Right kidney (tissue), 1 donor: ENCODE measurements at regions not wholly inside any gene's neighbourhood (a gene's known extent, or its start where the extent isn't known, plus 50 kb on each side); places are given as distances from the start of the nearest gene placed in this dataset.
A peak's percentile ranks its signal among the peaks of the same experiment; 100 is the strongest.
"Not testable (repeated sequence)": the region's sequence is repeated elsewhere in the genome, so short reads cannot be mapped to it uniquely, and the experiment has no call there.

Experiments
- DNase-seq: peaks from one replicate; pipeline ENCODE4 v3.0.0-alpha.2; 2016

DNA sequence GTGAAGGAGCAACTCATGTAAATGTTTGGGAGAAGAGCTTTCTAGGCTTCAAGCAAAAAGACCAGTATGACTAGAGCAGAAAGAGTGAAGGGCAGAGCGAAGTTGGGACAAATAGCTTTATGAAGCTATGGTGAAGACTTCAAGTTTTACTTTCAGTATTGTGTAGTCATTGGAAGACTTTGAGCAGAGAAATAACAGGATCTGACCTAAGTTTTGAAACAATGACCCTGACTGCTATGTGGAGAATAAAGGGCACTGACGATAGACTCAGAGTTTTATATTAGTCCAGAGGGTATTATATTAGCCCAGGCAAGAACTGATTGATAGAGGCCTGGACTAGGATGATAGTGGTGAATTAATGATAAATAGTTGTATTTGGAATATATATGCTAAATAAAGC lies 187.3 kb downstream of the KTN1 start:
- no peak for DNase-seq

DNA sequence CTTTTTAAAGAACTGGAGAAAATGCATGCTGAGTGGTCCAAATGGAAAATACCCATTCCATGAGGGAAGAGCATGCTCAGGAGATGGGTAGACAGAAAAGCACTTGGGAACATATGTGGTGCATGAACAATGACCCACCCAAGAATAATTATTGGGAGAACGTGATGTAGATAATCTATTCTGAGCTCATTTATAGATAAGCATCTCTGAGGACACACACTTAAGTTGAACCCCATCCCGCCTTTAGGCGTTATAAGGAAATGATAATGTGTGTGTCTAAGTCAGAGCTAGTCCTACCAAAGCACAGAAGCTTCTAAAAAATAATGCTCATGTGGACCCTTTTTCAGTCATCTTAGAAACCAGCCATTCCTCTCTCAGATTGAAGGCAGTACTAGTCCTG lies 189.9 kb downstream of the KTN1 start:
- DNase-seq: no peak

DNA sequence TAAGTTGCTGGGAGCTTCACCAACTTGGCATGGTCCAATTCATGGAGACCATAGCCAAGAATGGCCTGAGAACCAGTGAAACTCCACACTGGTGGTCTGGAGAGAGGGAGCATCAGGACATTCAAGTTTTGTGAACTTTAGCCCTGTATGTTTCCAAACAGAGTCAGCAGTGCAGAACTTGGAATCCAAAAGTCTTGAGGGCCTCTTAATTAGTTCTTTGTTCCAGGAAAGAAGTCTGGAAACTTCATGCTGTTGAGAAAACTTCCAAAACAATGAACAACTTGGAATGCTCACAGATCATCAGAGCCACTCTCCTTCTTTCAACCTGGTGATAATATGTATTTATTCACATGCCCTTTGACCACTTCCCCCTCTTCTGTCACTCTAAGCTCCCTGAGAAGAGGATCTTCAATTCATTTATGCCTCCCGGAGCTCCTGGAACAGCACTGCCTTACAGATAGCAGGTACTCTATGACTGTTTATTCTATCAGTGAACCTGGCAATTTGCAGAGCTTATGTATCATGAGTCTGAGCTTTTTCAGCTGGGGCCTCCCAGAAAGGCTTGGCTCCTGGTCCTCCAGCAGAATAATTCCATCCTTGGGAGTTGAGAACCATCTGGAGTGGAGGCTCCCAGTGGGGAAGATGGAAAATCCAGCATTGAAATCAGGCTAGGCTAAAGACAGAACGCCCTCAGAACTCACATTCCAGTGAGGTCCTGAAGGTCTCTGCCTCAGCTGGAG lies 191.4 kb downstream of the KTN1 start:
- DNase-seq: no peak

DNA sequence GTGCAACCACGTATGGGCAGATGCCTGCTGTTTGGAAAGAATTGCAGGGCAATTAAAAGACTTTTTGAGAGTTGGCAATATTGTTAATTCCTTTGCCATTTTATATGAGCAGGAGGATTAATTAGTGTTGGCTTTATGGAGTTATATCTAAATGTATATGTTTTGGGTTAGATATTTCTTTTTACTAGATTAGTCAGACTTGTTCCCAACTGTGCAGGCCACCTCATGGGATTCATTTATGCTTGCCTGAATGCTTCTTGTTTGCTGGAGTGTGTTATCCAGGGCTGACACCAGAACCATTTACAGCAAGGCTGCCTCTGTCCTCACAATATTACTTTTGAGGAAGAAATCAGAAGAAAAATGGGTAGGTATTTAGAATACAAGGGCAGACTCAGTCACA lies 192.5 kb downstream of the KTN1 start:
- no peak for DNase-seq

DNA sequence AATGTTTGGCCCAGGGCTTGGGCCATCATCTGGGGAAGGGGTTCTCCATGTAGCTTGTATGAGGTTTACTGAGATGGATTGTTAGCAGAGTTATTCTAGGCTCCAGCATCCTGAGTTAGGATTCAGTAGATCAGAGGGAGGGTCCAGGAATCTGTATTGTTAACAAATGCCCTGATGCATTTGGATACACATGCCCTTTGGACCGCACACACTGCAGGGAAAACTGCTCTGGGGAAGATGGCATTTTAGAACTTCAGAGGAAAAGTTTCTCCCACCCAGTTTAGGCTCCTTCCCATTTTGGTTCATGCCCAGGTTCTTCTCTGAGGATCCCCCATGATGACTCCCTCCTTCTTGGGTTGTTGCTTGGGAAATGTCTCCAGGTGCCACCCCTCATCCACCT lies 193.3 kb downstream of the KTN1 start:
- no peak for DNase-seq

DNA sequence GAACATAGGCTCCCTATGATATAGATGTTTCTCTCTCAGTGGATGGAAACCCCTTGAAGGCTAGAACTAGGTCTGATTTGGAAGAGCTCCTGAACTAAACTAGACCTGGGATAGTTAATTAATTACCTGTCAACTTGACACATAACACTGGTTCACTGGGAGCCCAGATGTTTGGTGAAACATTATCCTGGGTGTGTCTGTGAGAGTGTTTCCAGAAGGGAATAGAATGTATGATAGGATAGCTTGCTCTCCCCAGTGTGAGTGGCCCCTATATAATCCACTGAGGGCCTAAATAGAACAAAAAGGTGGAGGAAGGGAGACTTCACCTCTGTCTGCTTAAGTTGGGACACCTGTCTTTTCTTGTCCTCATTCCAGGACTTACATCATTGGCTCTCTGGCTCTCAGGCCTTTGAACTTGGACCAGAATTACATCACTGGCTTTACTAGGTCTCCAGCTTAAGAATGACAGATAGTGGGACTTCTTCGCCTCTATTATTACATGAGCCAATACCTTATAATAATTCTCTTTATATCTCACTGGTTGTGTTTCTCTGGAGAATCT lies 194.1 kb downstream of the KTN1 start:
- DNase-seq: no peak

DNA sequence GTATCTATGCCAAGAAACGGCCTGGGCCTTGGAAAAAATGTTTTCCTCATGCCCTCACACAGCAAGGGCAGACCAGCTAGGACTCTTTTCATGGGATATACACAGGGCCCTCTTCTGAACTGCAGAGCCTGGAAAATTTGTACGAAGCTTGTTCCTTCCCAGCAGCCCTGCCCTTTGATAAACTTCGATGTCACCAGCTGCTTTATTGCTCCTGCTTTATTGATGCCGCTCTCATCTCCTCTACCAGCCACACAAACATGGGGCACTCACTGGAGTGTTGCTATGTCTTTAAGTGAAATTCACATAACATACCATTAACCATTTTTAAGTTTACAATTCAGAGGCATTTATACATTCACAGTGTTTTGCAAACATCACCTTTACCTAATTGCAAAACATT lies 197.9 kb downstream of the KTN1 start:
- no peak for DNase-seq

DNA sequence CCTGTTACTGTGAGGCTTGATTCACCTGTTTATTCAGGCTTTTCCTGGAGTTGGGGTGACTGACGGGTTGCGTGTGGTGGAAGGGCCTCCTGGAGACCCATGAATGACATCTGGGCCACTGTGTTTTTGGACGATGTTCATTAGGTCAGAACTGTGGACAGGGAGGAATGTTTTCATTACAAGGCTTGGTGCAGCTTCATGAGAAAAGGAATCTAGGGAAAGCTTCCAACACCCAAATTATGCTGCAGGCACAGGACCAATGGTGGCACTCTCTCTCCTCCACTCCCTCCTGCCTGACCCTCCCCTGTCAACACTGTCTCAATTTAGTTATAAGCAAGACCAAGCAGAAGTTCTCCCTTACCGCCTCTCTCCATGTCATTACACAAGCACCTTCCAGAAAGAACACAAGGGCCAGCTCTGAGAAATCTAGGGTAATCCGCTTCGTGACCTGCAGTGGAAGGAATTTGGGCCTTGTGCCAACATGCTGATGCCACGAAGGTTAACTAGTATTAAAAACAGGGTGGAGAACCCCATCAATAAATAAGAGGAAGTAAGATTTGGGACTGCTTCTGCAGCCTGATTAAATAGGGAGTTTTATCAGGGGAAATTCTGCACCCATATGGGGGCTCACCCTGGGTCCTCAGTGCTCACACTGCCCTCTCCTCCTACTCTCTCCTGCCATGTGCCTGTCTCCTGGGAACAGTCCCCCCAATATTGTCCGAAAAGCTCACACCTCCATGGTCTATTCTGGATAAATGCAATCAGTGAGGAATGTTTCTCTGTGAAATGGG lies 200.3 kb downstream of the KTN1 start:
- DNase-seq: peak; percentile 24

DNA sequence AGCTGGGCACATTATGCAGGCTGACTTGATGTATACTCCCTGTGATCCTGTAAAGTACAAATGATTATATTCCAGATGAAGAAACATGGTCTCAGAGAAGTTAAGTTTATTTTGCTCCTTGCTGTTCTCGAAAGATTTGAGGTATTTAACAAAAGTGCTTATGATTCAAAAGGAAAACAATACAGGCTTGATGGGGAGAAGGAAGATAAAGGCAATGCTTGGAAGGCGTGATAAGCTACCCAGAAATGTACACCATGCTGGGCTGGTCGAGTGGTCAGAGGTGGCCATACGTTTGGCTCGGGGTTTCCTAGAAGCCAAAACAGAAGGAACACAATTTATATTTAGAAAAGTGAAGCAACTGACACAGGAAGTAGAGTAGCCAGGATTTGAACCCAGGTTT lies 201.0 kb downstream of the KTN1 start:
- DNase-seq: no peak

DNA sequence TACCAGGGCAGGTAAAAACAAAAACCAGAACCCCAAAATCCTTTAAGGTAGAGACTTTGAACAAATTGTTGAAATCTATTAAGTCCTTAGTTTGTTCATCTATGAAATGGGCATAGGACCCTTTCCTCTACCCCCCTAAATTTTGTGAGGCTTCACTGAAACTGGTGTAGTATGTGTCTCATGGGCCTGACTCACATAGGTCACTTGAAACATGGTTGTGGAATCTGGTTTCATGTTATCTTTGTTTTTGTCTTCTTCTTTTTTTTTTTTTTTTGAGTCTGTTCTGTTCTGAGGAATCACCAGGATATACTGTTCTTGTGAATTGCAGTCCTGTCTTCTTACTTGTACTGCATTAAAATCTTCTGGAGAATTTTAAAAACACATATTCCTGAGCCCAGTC lies 202.2 kb downstream of the KTN1 start:
- DNase-seq: no peak

DNA sequence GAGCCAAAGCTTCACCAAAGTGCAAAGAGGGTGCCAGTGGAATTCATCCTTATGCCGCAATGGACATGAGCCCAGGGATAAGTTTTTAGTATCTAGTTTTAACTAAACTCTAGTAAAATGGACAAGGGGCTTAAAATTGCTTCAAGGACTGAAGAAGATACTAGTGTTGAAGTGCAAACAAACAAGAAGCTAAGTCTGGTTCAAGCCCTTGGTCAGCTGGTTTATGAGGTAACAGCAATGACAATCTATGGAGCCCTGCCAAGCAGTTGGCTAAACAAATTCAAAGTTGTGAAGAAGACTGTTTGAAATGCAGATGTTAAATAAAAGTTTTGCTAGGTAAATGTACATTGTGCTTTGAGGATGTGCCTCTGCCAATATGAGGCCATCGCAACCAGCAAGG lies 209.4 kb downstream of the KTN1 start:
- no peak for DNase-seq

DNA sequence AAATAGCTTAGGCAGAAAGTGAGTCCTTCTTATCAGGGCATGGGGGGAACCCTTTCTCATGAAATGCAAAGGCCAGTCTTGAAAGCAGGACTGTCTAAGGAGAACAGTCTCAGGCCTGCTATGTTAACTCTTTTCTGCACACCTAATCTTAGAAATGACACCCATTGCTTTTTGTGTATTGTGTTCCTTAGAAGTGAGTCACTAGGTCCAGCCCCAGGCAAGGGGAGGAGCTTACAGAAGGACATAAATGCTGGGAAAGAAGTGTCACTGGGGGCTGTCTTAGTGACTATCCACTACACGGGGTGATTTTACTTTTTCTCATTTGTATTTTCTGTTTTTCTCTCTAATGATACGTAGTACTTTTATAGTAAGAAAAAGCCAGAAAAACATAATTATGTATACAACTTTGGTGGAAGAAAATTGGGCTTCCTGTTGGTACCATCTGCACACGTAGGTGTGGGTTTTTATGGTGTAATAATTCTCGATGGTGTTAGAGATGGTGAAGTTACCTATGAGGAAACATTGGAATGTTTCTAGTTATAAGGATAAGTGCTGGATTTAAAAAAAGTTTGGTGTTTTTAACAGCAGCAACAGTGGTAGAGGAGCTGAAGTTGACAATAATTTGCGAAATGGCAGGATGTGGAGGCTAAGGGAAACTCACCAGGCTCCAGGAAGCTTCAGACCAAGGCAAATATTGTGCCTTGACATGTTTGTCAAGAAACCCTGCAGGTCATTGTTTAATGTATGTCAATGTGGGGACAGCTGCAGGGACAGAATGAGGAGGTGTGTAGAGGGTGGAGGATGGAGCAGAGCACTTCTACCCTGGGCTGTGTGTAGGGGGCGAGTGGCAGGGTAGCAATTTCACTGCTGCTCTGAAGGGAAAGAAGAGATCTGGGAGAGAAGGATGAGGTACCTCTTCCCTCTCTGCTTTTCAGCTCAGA lies 214.9 kb downstream of the KTN1 start:
- no peak for DNase-seq

DNA sequence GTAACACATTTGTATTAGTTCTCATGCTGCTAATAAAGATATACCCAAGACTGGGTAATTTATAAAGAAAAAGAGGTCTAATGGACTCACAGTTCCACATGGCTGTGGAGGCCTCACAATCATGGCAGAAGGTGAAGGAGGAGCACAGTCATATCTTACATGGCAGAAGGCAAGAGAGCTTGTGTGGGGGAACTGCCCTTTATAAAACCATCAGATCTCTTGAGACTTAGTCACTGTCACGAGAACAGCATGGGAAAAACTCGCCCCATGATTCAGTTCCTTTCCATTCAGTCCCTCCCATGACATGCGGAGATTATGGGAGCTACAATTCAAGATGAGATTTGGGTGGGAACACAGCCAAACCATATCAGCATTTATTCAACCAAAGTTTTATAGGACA lies 216.5 kb downstream of the KTN1 start:
- not testable (repeated sequence) for DNase-seq

DNA sequence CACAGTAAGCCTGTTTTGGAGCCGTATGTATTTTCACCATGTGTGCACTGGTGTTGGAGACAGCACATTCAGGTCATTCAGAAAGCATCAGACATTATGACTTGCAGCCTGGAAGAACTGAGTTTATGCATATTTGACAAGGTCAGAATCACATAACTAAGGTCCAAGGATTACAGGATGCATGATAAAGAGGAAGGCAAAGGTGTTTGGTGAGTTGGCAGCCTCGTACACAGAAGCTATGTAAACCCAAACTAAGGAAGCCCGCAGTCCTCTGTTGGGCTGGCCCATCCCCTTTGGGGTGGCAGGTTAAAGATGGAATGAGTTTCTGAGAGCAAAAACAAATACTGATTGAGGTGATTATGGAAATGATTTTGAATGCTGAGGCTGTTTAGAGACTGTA lies 218.4 kb downstream of the KTN1 start:
- DNase-seq: no peak

DNA sequence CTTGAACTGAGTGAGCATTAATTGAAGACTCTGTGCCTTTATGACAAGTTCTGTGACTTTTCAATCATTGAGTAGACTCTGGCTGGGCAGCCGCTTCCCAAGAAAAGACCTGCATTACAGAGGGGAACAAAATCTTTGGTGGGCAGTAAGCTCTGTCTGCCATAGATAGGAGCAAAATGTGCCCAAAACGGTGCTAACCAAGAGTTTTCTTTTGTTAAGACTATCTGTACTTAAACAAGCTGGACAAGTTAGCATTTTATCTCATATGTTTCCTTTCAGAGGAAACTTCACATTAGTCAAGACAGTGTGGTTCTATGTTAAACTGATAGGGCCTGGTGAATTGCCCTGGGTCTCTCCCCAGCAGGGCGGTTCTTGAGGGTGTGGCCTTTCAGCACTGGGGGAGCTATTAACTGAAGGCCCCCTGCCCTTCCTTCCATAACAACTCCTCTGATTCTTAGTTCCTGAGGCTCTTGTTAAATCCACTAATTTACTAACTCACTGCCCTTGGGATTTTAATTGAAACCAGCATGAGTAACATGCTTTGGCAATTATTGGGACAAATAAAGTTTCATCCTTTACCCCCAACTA lies 219.6 kb downstream of the KTN1 start:
- DNase-seq: no peak

DNA sequence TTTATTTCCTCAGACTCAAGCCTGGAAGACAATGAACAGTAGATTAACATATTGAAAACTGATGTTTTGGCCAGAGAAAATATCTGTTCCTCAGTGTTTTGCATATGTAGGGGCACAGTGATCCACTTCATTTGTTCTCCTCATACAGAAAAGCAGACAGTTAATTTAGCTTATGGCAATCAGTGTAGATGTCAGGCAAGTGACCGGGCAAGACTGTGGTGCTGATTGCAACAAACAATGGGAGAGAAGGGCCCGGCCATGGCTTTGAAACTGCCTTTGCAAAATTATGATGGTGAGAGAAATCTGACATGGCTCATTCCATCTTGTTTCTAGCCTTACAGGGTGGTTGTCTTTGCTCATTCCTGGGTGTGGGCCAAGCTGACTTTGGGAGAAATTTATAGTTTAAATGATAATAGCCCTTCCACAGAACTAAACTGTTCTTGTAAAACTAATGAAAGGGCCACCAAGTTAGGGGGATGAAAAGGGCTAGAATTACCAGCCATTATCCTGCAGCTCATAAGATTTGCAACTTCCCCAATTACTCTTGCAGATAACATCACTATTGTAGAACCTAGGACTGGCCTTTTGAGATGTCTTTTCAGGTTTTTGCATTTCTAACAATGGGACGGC lies 220.3 kb downstream of the KTN1 start:
- DNase-seq: no peak

DNA sequence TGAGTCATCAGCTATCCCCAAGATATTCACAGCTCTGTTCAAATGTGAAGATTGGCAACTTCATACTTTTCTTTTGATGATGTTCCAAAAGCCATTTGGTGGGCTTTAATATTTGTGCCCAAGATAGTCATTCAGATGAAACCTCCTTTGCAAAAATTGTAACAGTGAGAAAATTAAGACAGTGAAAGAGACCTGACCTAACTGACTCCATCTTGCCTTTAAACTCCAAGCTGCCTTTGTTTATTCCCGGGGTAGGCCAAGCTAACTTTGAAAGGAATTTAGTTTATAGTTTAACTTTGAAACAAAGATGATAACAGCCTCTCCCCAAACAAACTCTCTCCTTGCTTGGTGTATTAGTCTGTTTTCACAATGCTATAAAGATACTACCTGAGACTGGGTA lies 221.1 kb downstream of the KTN1 start:
- DNase-seq: no peak

DNA sequence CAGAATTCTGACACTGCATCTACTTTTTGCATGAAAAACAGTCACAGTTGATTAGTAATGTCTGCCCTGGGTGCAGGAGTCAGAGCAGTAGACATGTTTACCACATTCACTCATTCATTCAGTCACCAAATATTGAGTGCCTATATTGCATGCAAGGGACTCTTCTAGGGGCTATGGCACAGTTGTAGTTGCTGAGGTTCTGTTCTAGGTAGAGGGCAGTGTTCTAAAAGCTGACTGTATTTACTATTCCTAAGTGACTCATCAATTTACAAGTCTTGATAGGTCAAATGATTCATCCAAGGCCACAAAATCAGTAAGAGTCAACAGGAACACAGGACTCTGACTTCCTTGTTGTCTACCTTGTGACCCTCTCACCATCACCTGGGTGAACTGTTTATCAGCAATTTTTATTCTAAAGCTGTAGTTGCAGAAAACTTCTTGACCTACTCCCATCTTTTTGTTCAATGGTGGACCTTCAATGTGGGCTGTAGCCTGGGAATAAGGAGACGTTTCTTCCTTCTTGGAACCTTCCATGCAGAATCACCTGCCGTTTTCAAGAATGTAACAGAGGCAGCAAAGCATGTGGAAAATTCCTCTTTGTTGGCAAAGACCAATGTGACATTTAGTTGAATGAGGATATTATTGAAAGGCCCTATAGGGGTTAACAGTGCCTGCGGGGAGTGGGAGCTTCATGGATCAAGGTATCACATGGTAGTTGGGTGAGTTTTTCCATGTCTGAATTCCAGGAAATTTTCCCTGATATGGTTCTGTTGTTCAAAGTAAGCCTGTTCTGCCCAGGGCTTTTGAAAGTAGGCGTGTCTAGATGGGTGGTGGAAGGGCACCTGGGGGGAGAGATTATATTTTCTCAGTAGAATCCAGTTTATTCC lies 223.2 kb downstream of the KTN1 start:
- no peak for DNase-seq

DNA sequence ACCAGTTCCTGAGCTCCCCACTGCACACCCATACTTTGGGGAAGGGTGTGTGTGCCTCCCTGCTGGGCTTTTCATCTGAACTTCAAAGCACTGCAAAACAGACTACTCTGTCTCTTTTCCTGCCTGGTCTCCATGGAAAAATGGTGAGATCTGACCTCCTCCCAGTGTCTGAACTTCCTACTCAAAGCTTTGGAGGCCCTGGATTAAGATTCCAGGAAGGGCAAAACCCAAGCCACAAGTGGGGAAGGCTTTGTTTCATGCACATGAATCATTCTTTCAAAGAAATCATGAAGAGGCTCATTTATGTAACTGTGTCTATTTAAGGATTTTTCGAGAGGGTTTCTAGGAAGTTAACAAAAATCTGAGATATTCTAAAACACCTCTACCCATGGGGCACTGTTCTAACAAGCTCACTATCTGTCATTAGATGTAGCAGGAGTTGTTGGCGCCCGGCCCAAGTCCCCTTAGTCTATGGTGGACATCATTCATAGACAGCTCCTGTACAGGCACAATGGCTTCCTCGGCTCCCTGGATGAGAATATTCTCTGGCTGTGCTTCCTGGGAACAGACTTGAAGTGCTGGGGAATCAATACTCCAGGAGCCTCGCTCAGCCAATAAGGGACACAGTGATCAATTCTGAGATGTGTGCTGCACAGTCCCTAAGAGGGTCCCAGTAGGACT lies 224.0 kb downstream of the KTN1 start:
- DNase-seq: no peak

DNA sequence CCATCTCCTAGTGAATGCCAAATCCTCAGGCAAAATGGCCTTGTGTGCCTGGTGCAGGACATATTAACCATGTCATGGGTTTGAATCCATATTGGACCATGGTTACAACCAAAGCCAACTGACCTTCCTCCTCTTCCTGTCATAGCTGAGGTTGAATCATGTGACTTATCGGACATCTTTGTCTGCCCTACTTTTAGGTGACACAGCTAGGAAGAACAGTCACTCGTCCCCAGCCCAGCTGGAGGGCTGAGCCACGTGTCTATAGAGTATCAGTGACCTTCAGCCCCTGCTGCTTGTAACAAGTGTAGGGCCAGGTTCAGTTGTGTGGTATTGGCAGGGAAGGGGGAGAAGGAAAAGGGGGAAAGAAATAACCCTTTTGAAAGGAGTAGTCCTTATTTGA lies 225.2 kb downstream of the KTN1 start:
- no peak for DNase-seq
